Mucosa of stomach (tissue), 1 donor: ENCODE measurements at regions not wholly inside any gene's neighbourhood (a gene's known extent, or its start where the extent isn't known, plus 50 kb on each side); places are given as distances from the start of the nearest gene placed in this dataset.

ENCODE experiments used
- H3K27me3 ChIP-seq: one replicate; pipeline ENCODE4 v1.7.0; 2013; ENCODE audit warnings: mild to moderate bottlenecking, low read length; ENCODE audit not compliant: control insufficient read depth, insufficient read depth
- H3K36me3 ChIP-seq: one replicate; pipeline ENCODE4 v1.7.0; 2013; ENCODE audit warnings: low read length; ENCODE audit not compliant: control insufficient read depth, insufficient read depth
- H3K4me1 ChIP-seq: one replicate; pipeline ENCODE4 v1.7.0; 2013; ENCODE audit warnings: mild to moderate bottlenecking, low read length; ENCODE audit not compliant: control insufficient read depth, insufficient read depth
- H3K4me3 ChIP-seq: one replicate; pipeline ENCODE4 v1.7.0; 2013; ENCODE audit warnings: low read length
- H3K9ac ChIP-seq: one replicate; pipeline ENCODE4 v1.7.0; 2013; ENCODE audit warnings: mild to moderate bottlenecking, low read length, moderate library complexity
- H3K9me3 ChIP-seq: one replicate; pipeline ENCODE4 v1.7.0; 2013; ENCODE audit warnings: mild to moderate bottlenecking, low read length, moderate library complexity; ENCODE audit not compliant: control insufficient read depth
- donor health status: Pancreatic carcinoma.

GRCh38 chr1:47571952-47572351 lies 134.1 kb downstream of the FOXD2 start:
- Histone ChIP-seq H3K4me1 (peaks cover 16% of the 10 kb centered on the region), H3K9ac (no peak overlapping the region), H3K4me3 (no peak overlapping the region), H3K9me3 (no peaks in the 10 kb centered on the region), H3K36me3 (no peaks in the 10 kb centered on the region), H3K27me3 (no peaks in the 10 kb centered on the region)

DNA sequence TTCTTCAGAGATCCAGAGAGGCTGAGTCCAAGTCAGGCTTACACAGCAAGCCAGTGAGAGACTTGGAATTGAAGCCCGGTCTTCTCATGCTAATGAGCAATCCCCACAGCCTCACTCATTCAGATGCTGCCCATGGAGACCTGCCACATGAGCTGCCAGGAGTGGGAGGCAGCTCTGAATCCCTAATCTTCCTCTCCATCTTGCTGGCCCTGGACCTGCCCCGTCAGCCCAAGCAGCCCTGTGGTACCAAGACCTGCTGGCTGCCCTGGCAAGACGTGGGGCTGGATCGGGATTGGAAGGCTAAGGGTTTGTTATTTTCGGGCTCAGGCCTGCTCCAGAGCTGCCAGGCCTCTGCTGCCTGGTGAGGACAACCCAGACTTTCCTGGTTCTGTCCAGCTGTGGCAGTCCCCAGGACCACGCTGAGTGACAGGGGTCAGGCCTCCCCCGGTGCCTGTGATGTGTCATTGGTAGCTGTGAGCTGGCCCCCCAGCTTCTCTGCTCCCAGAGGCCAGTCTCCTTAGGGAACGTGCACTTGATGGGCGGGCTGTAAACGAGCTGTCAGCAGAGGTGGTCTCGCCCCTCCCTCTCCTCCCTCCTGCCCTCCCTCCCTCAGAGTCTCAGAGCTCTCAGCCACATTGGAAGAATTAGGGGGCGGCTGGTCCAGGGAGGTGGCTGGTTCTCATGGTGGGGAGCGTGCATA lies 135.0 kb downstream of the FOXD2 start:
- Histone ChIP-seq H3K27me3 (no peaks in the 10 kb centered on the region), H3K9me3 (no peaks in the 10 kb centered on the region)

DNA sequence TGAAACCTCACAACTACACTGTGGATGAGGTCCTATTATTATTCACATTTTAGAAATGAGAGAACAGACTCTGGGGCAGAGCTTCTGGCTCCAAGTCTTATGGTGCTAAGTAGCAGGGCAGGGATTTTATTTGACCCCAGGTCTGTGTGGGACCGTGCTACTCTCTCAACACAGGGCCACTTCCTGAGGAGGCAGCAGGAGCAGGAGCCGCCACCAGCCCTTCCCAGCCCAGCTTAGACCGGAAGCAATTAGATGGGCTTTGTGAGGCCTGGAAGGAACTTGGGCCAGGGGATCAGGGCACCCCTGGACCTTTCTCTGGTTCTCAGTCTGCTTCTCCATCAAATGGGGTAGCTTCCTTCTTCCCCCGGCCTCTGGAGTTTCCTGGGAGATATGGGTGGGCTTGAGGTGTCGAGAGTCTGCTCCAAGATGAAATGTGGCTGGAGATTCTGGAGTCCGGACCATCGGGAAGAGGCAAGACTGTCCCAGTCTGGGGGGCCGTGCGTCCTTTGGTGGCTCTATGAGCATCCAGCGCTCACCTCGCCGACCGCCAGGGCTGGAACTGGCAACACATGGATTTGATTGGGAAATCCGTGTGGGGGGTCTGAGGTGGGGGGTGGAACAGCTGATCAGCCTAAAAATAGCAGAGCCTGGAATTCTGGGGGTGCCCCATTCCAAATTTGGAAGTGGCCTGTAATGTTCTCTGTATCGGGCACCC lies 136.8 kb downstream of the FOXD2 start:
- no peaks in the 10 kb centered on the region for H3K9me3 ChIP-seq
- no peaks in the 10 kb centered on the region for H3K27me3 ChIP-seq
- H3K9ac ChIP-seq: no peak overlapping the region
- H3K4me1 ChIP-seq: peaks cover 20% of the 10 kb centered on the region
- no peak overlapping the region for H3K4me3 ChIP-seq
- H3K36me3 ChIP-seq: no peaks in the 10 kb centered on the region

More for the DNA sequence above, 135.0 kb downstream of the FOXD2 start:
- Histone ChIP-seq H3K9ac (no peak overlapping the region), H3K36me3 (no peaks in the 10 kb centered on the region), H3K4me3 (no peak overlapping the region), H3K4me1 (peaks cover 16% of the 10 kb centered on the region)

DNA sequence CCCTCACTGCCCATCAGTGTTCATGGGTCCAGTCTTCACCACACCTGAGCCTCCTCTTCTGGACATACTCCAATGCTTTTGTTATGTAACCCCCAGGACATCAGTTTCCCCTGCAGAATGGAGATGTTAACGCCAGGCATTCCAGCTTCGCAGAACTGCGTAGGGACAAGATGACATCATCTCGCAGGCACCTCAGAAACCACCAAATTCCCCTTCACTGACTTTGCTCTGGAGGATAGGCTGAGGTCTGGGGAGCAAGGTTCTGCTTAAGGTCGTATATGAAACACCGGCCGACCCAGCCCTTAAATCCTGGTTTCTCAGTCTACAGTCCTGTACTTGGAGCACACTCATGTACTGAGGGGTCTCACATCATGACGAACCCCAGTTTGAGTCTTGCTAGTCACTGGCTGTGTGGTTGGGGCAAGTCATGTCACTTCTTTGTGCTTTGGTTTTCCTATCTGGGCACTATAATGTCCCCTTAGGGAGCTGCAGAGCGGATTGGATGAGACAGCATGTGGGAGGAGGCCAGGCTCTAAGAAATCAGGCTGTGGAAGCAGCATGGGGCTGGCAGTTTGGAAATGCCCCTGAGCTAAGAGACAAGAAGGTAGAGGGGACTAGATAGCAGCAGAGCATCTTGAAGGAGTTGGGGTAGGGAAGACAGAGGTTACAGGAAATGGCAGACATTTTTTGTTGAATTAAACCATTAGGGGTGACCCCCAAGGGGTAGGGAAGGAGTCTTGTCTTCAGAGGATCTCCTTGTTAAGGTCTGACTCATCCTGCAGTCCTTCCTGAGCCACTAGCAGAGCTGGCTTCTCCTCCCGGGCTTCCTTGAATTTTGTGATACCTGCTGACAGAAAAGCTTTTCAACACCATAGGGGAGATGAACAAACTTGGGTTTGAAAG lies 138.3 kb downstream of the FOXD2 start:
- no peaks in the 10 kb centered on the region for H3K27me3 ChIP-seq
- H3K4me1 ChIP-seq: peaks cover 11% of the 10 kb centered on the region
- H3K4me3 ChIP-seq: no peak overlapping the region
- H3K36me3 ChIP-seq: no peaks in the 10 kb centered on the region
- no peak overlapping the region for H3K9ac ChIP-seq
- no peaks in the 10 kb centered on the region for H3K9me3 ChIP-seq

- H3K9ac ChIP-seq: no peak overlapping the region
- H3K4me1 ChIP-seq: peaks cover 11% of the 10 kb centered on the region
- H3K4me3 ChIP-seq: no peak overlapping the region
- no peaks in the 10 kb centered on the region for H3K27me3 ChIP-seq
- H3K9me3 ChIP-seq: no peaks in the 10 kb centered on the region
- no peaks in the 10 kb centered on the region for H3K36me3 ChIP-seq
These were observed 138.9 kb downstream of the FOXD2 start for GRCh38 chr1:47576758-47577115.

GRCh38 chr1:47577303-47578025 lies 139.6 kb downstream of the FOXD2 start:
- H3K27me3 ChIP-seq: no peaks in the 10 kb centered on the region
- H3K4me1 ChIP-seq: peaks cover 11% of the 10 kb centered on the region
- H3K9ac ChIP-seq: no peak overlapping the region
- H3K9me3 ChIP-seq: no peaks in the 10 kb centered on the region
- H3K4me3 ChIP-seq: no peak overlapping the region
- no peaks in the 10 kb centered on the region for H3K36me3 ChIP-seq

GRCh38 chr1:47578026-47578720 lies 140.3 kb downstream of the FOXD2 start:
- H3K4me1 ChIP-seq: peaks cover 11% of the 10 kb centered on the region

DNA sequence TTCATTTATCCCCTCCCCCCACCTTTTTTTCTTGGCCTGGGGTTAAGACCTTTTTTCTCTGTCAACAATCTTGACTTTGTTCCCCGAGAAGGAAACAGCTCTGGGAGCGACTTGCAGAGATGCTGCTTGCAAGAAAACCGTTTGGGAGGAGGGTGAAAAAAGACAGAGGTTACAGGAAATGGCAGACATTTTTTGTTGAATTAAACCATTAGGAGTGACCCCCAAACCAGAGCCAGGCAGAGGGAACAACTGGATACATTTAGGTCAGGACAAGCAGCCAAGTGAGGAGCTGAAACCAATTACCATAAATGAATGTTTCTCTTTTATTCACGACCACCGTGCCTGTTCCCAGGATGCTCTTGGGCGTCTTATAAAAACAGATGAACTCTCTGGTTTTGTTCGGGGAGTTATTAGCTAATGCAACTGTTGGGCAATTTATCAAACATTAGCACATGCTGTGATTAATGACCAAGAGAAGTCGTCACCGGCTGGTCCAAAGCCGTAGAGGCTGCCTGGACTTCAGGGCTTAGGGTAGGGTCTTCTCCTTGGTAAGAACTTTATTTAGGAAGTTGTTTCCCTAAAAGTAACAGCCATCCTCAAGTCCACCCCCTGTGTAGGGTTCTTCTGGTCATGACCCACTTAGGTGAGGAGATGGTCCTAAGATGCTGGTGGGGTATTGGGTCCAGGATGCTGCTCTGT lies 141.0 kb downstream of the FOXD2 start:
- no peaks in the 10 kb centered on the region for H3K27me3 ChIP-seq
- no peak overlapping the region for H3K4me3 ChIP-seq
- no peaks in the 10 kb centered on the region for H3K9me3 ChIP-seq
- H3K9ac ChIP-seq: no peak overlapping the region
- no peaks in the 10 kb centered on the region for H3K36me3 ChIP-seq
- H3K4me1 ChIP-seq: peaks cover 11% of the 10 kb centered on the region

More at GRCh38 chr1:47578026-47578720, 140.3 kb downstream of the FOXD2 start:
- H3K9me3 ChIP-seq: no peaks in the 10 kb centered on the region
- no peaks in the 10 kb centered on the region for H3K27me3 ChIP-seq
- H3K9ac ChIP-seq: no peak overlapping the region
- H3K4me3 ChIP-seq: no peak overlapping the region
- no peaks in the 10 kb centered on the region for H3K36me3 ChIP-seq

- H3K9me3 ChIP-seq: no peaks in the 10 kb centered on the region
- H3K4me1 ChIP-seq: peaks cover 16% of the 10 kb centered on the region
- H3K27me3 ChIP-seq: no peaks in the 10 kb centered on the region
- H3K4me3 ChIP-seq: no peak overlapping the region
- H3K36me3 ChIP-seq: no peaks in the 10 kb centered on the region
- no peak overlapping the region for H3K9ac ChIP-seq
These were observed 142.0 kb downstream of the FOXD2 start for GRCh38 chr1:47579809-47580208.

- no peak overlapping the region for H3K9ac ChIP-seq
- H3K9me3 ChIP-seq: no peaks in the 10 kb centered on the region
- no peaks in the 10 kb centered on the region for H3K27me3 ChIP-seq
- no peak overlapping the region for H3K4me3 ChIP-seq
- peaks cover 16% of the 10 kb centered on the region for H3K4me1 ChIP-seq
- no peaks in the 10 kb centered on the region for H3K36me3 ChIP-seq
These were observed 142.7 kb downstream of the FOXD2 start for GRCh38 chr1:47580451-47580995.
